HepG2 (cell line): ENCODE measurements at regions not wholly inside any gene's neighbourhood (a gene's known extent, or its start where the extent isn't known, plus 50 kb on each side); places are given as distances from the start of the nearest gene placed in this dataset.

Experiments used
- YY1 ChIP-seq: IDR thresholded peaks from 2 replicates; pipeline ENCODE4 v1.6.1; 2011; ENCODE audit warnings: low read length, low read depth, moderate library complexity, mild to moderate bottlenecking; ENCODE audit not compliant: insufficient read depth, insufficient replicate concordance
- TF ChIP-seq, protein P1 (sequence below): sonication (generic); formaldehyde crosslinking; IDR thresholded peaks from 2 replicates; pipeline ENCODE4 v1.4.0; 2020; ENCODE audit warnings: missing genetic modification reagents, borderline replicate concordance

DNA sequence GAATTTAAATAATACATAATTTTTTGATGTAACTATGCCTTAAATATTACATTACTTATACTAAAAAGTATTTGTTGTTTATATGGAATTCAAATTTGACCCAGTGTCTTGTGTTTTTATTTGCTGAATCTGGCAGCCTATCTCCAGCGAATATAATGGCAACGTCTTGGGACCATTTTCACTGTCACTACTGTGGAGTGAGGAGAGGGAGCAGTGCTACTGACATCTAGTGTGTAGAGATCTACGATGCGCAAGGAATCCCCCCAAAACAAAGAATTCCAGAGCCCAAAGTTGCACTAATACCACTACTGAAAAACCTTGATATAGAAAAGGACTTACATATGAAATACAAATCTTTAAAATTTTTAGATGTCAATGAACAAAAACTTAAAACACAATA lies 314.4 kb downstream of the DRD1 start:
- TF ChIP-seq, protein P1, sequence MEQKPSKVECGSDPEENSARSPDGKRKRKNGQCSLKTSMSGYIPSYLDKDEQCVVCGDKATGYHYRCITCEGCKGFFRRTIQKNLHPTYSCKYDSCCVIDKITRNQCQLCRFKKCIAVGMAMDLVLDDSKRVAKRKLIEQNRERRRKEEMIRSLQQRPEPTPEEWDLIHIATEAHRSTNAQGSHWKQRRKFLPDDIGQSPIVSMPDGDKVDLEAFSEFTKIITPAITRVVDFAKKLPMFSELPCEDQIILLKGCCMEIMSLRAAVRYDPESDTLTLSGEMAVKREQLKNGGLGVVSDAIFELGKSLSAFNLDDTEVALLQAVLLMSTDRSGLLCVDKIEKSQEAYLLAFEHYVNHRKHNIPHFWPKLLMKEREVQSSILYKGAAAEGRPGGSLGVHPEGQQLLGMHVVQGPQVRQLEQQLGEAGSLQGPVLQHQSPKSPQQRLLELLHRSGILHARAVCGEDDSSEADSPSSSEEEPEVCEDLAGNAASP (CRISPR knock-in tag): no peak
- TF ChIP-seq YY1: no peak
